AG04450 (cell line): ENCODE measurements at regions not wholly inside any gene's neighbourhood (a gene's known extent, or its start where the extent isn't known, plus 50 kb on each side); places are given as distances from the start of the nearest gene placed in this dataset.

ENCODE experiments used
- CTCF ChIA-PET: fragments of 300-600, 350-600 bp; formaldehyde crosslinking; extraction: SDS; loops from one replicate; lab custom pipeline; 2022; ENCODE audit warnings: antibody characterized with exemption, inconsistent platforms; lab: Charles Lee
- POLR2A ChIA-PET: fragments of 350-600 bp; formaldehyde crosslinking; extraction: SDS; loops from one replicate; lab custom pipeline; 2021; ENCODE audit warnings: antibody characterized with exemption, inconsistent platforms; lab: Yijun Ruan, JAX
- DNase-seq: peaks from one replicate; pipeline ENCODE4 v3.0.0-alpha.2; 2011; ENCODE audit warnings: low read depth, low spot score
- H3K27ac ChIP-seq: one replicate; pipeline ENCODE4 v1.5.1; 2012; ENCODE audit warnings: low read depth, low read length, control low read depth
- H3K27me3 ChIP-seq: one replicate; pipeline ENCODE4 v1.6.0; 2012; ENCODE audit warnings: low read length; ENCODE audit not compliant: control insufficient read depth, insufficient read depth
- H3K4me3 ChIP-seq: 2 replicates; pipeline ENCODE4 v1.5.1; 2011; ENCODE audit warnings: mild to moderate bottlenecking, low read depth, low read length, control low read depth
- H3K9me3 ChIP-seq: 2 replicates; pipeline ENCODE4 v1.5.1; 2012; ENCODE audit warnings: low read length; ENCODE audit not compliant: control insufficient read depth, insufficient read depth
- CTCF ChIP-seq: IDR thresholded peaks from 2 replicates; pipeline ENCODE4 v1.5.1; 2011; ENCODE audit warnings: low read depth, low read length, control low read depth, inconsistent platforms

DNA sequence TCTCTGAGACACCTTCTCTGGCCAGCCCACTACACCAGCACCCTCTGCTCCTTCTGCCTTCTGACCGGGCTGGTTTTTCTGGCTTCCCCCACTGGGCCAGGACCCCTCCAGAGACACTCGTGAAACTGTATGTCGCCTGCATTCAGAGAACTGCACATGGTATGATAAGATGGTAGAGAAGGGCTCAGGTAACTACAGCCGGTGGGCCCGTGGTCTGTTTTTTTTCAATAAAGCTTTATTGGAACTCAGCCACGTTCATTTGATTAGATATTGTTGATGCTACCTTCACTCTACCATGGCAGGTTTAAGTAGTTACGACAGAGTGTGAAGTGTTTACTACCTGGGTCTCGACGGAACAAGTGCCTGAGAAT lies 514.0 kb downstream of the TBC1D22A start:
- POLR2A ChIA-PET: no interaction called here
- CTCF ChIA-PET: interaction anchor here (0.6 kb wide), 1 partner anchor 431 kb away, joined by 3 read pairs; no protein-coding TSS in a partner anchor
- Histone ChIP-seq H3K4me3 (no peak overlapping the region), H3K27ac (no peak overlapping the region), H3K9me3 (no peaks in the 10 kb centered on the region; the same call in 1 of the 2 replicates), H3K27me3 (peaks cover 2% of the 10 kb centered on the region)
- no peak for TF ChIP-seq CTCF
- no peak for DNase-seq

- no peak for DNase-seq
- H3K9me3 ChIP-seq: peaks cover under 1% of the 10 kb centered on the region
- H3K27ac ChIP-seq: no peak overlapping the region
- POLR2A ChIA-PET: no interaction called here
- peak; percentile 17; the same call in 1 of the 2 replicates for TF ChIP-seq CTCF
- no peak overlapping the region for H3K4me3 ChIP-seq
- peaks cover 2% of the 10 kb centered on the region for H3K27me3 ChIP-seq
- CTCF ChIA-PET: no interaction called here
These were observed 513.4 kb downstream of the TBC1D22A start for GRCh38 chr22:47275605-47276449.

DNA sequence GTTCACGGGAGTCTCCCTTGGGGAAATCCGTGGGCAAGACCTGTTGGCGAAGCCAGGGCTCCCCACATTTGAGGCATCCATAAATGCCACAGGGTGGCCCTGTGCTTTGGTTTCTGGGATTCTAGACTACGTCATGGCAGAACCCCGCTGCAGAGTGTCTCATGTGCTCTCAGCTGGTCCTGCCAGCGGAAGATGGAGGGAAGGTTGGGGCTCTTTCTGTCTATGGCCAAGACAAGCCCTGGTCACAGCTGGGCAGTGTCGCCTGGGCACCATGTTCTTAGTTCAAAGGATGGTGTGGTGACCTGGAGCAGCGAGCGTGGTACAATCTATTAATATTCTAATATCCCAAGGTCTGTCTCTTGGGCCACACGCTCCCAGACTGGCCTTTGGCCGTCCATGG lies 511.7 kb downstream of the TBC1D22A start:
- ChIA-PET POLR2A (no interaction called here), CTCF (no interaction called here)
- H3K27me3 ChIP-seq: peaks cover 2% of the 10 kb centered on the region
- H3K9me3 ChIP-seq: peaks cover 7% of the 10 kb centered on the region
- H3K27ac ChIP-seq: no peak overlapping the region
- no peak overlapping the region for H3K4me3 ChIP-seq
- no peak for TF ChIP-seq CTCF
- DNase-seq: no peak

DNA sequence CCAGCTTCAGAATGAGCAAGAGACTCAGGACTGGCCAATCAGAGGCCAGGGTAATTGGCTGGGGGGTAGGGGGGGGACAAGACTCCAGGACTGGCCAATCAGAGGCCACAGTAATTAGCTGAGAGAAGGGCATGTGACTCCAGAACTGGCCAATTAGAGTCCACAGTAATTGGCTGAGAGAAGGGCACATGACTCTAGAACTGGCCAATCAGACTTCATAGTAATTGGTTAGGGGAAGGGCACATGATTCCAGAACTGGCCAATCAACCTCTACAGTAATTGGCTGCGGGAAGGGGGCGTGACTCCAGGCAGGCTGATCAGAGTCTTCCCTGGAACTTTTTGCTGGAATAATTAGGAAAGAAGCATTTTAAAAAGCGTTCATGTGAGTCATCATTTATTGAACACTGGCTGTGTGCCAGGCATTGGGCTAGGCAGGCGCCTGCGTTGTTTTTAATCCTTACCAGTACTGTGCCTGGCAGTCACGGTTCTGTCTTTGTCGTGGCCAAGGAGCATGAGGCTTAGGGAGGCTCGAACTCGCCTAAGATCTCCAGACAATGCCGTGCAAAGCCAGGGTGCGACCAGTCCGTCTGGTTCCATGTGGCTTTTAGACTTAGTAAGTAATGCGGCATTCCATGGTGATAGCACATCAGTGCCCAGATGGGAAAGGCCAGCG lies 508.1 kb downstream of the TBC1D22A start:
- CTCF ChIA-PET: no interaction called here
- H3K27ac ChIP-seq: no peak overlapping the region
- peaks cover 2% of the 10 kb centered on the region for H3K27me3 ChIP-seq
- TF ChIP-seq CTCF: no peak
- peaks cover 7% of the 10 kb centered on the region; the same call in 1 of the 2 replicates for H3K9me3 ChIP-seq
- H3K4me3 ChIP-seq: no peak overlapping the region
- no peak for DNase-seq
- POLR2A ChIA-PET: no interaction called here
